Skeletal muscle tissue (tissue), 3 donors: ENCODE measurements at regions not wholly inside any gene's neighbourhood (a gene's known extent, or its start where the extent isn't known, plus 50 kb on each side); places are given as distances from the start of the nearest gene placed in this dataset.

Experiments
- H3K27ac ChIP-seq: one replicate; pipeline ENCODE4 v1.7.0; 2013; ENCODE audit warnings: mild to moderate bottlenecking, low read depth, low read length, inconsistent platforms
- H3K27me3 ChIP-seq, 3 donors: one replicate each; pipeline ENCODE4 v1.7.0; 2013; ENCODE audit warnings: low read length in 3 of 3; ENCODE audit not compliant: control insufficient read depth in 3 of 3, insufficient read depth in 3 of 3
- H3K36me3 ChIP-seq, 3 donors: one replicate each; pipeline ENCODE4 v1.7.0; 2013; ENCODE audit warnings: low read length in 3 of 3; ENCODE audit not compliant: control insufficient read depth in 3 of 3, insufficient read depth in 3 of 3
- H3K4me1 ChIP-seq, 3 donors: one replicate each; pipeline ENCODE4 v1.7.0; 2013; ENCODE audit warnings: low read length in 3 of 3, mild to moderate bottlenecking in 3 of 3; ENCODE audit not compliant: control insufficient read depth in 3 of 3, insufficient read depth in 3 of 3
- H3K4me3 ChIP-seq, 3 donors: one replicate each; pipeline ENCODE4 v1.7.0; 2013; ENCODE audit warnings: low read length in 3 of 3
- H3K9ac ChIP-seq, 3 donors: one replicate each; pipeline ENCODE4 v1.7.0; 2013; ENCODE audit warnings: low read length in 3 of 3, mild to moderate bottlenecking in 3 of 3, moderate library complexity in 2 of 3, low read depth in 1 of 3
- H3K9me3 ChIP-seq, 3 donors: one replicate each; pipeline ENCODE4 v1.7.0; 2013; ENCODE audit warnings: low read length in 3 of 3; ENCODE audit not compliant: control insufficient read depth in 3 of 3
- donor health status: Osteomylitis.

DNA sequence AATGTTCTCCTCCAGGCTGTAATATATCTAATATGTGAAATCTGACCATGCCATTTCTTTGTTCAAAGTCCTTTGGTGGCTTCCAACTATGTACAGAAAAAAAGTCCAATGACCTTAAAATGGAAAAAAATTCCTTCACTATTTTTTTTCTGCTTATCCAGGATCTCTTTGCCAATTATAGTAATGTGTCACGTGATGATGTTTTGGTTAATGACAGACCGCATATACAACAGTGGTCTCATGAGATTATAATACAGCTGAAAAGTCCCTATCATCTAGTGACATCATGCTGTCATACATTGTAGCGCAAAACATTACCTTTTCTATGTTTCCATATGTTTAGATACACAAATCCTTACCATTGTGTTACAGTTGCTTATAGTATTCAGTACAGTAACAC is 477.6 kb downstream of the TMEM232 start:
- Histone ChIP-seq H3K27ac (no peak overlapping the region), H3K9ac (no peak overlapping the region), H3K27me3 (no peaks in the 10 kb centered on the region), H3K36me3 (no peaks in the 10 kb centered on the region), H3K4me1 (no peaks in the 10 kb centered on the region), H3K9me3 (no peaks in the 10 kb centered on the region), H3K4me3 (no peak overlapping the region)

DNA sequence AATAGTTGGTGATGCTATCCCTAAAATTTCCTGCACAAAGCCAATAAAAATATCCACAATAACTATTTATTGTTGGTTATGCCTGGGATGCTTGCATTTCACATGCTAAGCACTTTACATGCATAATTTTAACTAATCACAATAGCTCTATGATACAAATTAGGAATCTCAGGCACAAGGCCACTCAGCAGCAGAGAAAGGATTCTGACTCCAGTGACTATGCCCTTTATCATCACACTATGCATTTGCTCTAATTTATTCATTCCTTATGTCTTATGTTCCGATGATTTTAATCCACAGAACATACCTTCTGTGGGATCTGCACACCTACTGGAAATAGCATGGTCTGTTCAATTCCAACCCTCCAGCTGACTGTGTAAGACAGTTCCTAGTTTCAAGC is 476.1 kb downstream of the TMEM232 start:
- H3K27me3 ChIP-seq: no peaks in the 10 kb centered on the region
- H3K36me3 ChIP-seq: no peaks in the 10 kb centered on the region
- H3K4me3 ChIP-seq: no peak overlapping the region
- no peak overlapping the region for H3K9ac ChIP-seq
- no peaks in the 10 kb centered on the region for H3K9me3 ChIP-seq
- H3K27ac ChIP-seq: no peak overlapping the region
- H3K4me1 ChIP-seq: no peaks in the 10 kb centered on the region

DNA sequence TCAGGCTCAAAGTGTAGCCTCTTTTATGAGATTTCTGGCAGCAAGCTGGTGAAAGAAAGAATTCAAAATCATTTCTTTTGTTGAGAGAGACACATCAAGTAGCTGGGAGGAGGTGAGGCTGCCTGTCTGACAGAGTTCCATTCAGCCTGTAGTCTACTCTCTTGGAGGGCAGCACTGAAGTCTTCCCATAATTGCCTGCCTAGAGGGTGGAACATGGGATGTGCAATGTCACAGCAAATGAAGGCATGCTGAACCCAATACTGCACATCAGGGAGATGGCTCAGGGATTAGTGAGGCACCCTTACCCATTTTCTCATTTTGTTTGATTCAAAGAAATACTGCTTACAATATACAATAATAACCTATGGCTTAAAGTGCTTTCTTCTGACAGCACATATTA is 475.7 kb downstream of the TMEM232 start:
- no peak overlapping the region for H3K4me3 ChIP-seq
- H3K27me3 ChIP-seq: no peaks in the 10 kb centered on the region
- H3K9me3 ChIP-seq: no peaks in the 10 kb centered on the region
- no peak overlapping the region for H3K27ac ChIP-seq
- H3K4me1 ChIP-seq: no peaks in the 10 kb centered on the region
- H3K9ac ChIP-seq: no peak overlapping the region
- no peaks in the 10 kb centered on the region for H3K36me3 ChIP-seq

DNA sequence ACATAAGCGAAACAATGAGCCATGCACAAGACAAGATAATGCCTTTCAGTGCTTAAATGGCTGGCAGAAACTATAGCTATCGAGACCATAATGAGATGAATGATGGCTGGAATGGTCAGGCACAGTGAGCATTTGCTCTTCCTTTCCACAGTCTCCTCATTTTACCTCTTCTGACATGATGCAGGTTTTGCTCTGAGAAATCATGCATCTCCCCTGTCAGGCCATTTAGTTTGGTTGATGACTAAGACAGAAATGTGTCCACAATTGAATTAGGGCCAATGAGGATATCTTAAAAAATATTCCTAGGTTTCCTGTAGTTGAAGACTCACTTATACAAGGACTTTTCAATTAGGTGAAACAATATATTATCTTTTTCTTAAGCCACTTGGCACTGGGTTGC is 475.1 kb downstream of the TMEM232 start:
- H3K4me1 ChIP-seq: no peaks in the 10 kb centered on the region
- no peak overlapping the region for H3K9ac ChIP-seq
- no peak overlapping the region for H3K4me3 ChIP-seq
- no peaks in the 10 kb centered on the region for H3K36me3 ChIP-seq
- no peak overlapping the region for H3K27ac ChIP-seq
- no peaks in the 10 kb centered on the region for H3K9me3 ChIP-seq
- no peaks in the 10 kb centered on the region for H3K27me3 ChIP-seq

DNA sequence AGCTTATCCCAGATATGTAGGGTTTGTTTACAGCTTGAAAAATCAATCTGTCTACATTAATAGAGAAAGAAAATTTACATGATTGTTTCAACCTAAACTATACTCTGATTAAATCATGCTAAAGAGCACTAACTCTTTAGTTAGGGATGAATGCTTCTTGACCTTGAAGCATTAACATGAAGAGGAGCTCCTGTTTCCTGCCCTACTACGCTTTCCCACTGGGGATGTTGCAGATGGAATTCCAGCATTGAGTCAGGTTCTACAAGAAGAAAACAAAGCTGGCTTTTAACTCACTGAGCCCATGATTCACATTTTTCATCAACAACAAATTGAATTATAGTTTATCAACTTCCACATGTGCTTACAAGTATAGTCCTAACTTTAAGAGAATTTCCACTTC is 471.3 kb downstream of the TMEM232 start:
- H3K4me3 ChIP-seq: no peak overlapping the region
- H3K9me3 ChIP-seq: no peaks in the 10 kb centered on the region
- no peak overlapping the region for H3K27ac ChIP-seq
- no peaks in the 10 kb centered on the region for H3K4me1 ChIP-seq
- no peak overlapping the region for H3K9ac ChIP-seq
- H3K27me3 ChIP-seq: no peaks in the 10 kb centered on the region
- no peaks in the 10 kb centered on the region for H3K36me3 ChIP-seq

DNA sequence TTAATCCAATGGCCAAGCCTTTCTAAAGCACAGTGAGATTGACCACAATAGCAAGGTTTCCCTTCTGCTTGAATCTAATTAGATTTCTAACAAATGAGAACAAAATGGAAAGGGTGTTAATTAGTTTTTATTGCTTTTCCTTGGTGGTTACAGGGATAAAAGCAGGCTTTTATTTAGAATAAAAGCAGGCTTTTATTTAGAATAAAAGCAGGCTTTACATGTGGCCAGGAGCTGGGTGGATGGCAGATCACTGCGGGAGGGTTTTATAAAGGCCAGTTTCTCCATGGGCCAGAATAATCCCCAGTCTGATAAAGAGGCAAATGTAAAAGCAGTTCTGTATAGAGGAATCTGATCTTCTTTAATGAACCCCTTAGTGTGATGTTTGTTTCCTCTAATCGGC is 470.2 kb downstream of the TMEM232 start:
- Histone ChIP-seq H3K9me3 (no peaks in the 10 kb centered on the region), H3K36me3 (no peaks in the 10 kb centered on the region), H3K27ac (no peak overlapping the region), H3K4me3 (no peak overlapping the region), H3K4me1 (no peaks in the 10 kb centered on the region), H3K27me3 (no peaks in the 10 kb centered on the region), H3K9ac (no peak overlapping the region)

DNA sequence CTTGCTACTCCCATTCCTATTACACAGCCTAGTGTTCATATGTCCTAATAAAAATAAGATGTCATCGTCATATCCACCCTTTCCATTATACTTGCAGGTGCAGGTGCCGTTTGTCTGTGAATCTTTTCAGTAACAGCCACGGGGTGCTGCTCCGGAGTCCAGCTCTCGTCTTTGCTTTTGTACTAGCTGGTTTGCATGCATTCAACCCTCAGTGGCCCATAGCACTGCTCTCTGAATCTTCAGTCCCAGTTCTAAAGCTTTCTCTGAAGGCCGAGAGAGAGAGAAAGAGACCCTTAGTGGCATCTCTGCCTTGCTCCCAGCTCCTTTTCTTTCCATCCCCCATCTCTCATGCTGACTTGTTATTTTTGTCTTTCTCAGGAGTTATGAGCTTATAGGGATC is 468.5 kb downstream of the TMEM232 start:
- Histone ChIP-seq H3K9me3 (no peaks in the 10 kb centered on the region), H3K4me3 (no peak overlapping the region), H3K27me3 (no peaks in the 10 kb centered on the region), H3K27ac (no peak overlapping the region), H3K36me3 (no peaks in the 10 kb centered on the region), H3K9ac (no peak overlapping the region), H3K4me1 (no peaks in the 10 kb centered on the region)

DNA sequence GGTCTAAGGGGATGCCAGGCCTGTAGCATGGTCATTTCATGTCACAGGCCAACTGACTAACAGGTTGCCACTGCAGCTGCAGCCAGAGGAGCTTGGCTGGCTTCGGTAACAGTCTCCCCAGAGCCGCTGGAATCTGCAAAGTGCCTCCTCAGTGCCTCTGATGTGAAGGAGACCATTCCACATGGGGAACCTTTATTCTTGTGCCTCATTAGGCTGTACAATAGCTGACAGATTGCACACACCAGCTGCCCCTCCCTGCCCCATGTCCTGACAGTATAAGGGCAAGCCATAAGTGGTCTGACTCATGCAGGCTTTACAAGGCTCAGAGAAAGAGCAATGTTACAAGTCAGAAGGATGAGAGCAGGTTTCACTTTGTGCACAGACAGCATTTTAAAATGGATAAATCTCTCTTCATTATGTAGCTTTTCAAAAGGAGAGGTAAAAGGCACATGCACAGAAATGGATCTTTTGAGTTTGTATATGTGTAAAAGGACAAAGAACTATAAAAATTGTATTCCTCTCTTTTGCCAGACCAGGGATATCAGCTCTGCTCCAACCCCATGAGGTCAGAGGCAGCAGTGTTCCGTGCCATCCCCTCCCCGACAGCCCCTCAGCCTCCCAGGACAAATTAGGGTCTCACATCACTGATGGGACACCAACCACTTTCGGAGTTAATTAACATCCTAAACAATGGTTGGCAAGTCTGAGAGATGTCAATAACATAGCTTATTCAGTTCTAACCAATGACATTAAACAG is 467.8 kb downstream of the TMEM232 start:
- Histone ChIP-seq H3K27me3 (no peaks in the 10 kb centered on the region), H3K27ac (no peak overlapping the region), H3K36me3 (no peaks in the 10 kb centered on the region), H3K9ac (no peak overlapping the region), H3K4me1 (no peaks in the 10 kb centered on the region), H3K9me3 (no peaks in the 10 kb centered on the region), H3K4me3 (no peak overlapping the region)

DNA sequence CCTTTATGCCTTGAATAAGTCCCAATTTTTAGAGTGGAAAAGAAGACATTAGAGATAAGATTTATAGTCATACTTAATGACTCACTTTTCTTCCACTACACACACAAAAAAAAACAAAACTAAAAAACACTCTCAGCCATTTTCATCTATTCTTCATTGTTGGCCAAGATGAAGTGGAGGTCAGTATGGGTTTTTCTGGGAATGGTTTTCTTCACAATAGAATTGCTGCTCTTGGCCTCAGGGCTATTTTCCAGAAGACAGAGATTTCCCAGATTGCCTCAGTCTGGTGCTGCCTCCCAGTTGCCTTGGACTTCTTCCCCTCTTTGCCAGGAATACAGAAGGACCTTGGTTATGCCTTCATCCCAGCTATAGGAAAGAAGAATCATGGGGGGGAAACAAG is 463.7 kb downstream of the TMEM232 start:
- H3K36me3 ChIP-seq: no peaks in the 10 kb centered on the region
- H3K27me3 ChIP-seq: no peaks in the 10 kb centered on the region
- no peaks in the 10 kb centered on the region for H3K9me3 ChIP-seq
- H3K4me3 ChIP-seq: no peak overlapping the region
- H3K27ac ChIP-seq: no peak overlapping the region
- no peak overlapping the region for H3K9ac ChIP-seq
- no peaks in the 10 kb centered on the region for H3K4me1 ChIP-seq

DNA sequence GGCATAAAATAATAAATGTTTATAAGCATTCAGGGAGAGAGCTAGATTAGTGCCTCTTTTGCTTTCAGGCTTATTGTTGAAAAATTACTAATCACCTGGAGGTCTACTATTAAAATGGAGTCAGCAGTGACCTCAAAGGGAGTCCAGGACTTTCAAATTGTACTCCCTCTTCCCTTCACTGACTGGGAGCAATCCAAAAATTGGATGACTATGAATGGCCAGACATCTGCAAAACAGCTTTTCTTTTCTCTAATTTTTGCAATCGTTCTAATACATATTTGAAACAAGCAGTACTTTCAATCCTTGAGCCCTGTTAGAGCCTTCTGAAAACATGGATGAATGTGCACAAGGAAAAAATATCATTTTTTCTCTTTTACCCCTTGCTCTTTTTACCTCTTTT is 461.8 kb downstream of the TMEM232 start:
- H3K4me1 ChIP-seq: no peaks in the 10 kb centered on the region
- H3K36me3 ChIP-seq: no peaks in the 10 kb centered on the region
- no peaks in the 10 kb centered on the region for H3K9me3 ChIP-seq
- no peaks in the 10 kb centered on the region for H3K27me3 ChIP-seq
- no peak overlapping the region for H3K27ac ChIP-seq
- no peak overlapping the region for H3K4me3 ChIP-seq
- no peak overlapping the region for H3K9ac ChIP-seq
